ENCODE measurements at regions not wholly inside any gene's neighbourhood (a gene's known extent, or its start where the extent isn't known, plus 50 kb on each side); places are given as distances from the start of the nearest gene placed in this dataset.
A peak's percentile ranks its signal among the peaks of the same experiment; 100 is the strongest.

DNA sequence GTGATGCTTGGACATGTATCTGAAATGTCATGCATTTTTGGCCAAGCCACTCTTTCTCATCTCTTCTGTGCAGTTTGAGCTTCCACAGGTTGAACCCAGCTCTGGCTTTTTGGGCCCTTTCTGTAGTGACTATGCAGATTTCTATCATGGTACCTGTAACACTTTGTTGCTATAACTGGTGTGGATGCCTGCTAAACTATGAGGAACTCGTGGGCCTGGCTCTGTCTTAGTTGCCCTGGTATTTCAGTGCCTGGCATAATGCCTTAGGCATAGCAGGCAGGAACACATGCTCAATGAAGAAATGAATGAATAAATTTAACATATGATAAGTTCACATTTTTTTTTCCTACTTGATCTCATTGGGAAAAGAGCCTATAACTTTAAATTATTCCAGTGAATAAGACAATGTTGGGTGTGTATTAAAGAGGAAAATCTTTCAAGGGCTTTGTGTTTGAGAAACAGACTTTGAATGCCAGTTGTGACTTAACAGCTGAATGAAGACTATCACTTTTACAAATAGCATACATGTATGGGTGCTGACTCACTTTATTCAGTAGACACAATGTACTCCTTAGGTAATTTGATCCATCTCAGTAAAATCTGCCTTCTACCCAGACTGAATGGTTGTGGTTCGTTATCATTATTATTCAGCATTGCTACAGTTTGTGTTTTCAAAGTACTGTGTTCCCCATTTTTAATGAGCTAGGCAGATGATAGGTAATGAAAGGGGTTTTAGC is 86.4 kb upstream of the MAP4K3 start:
- DNase-seq (ENCODE audit: low read depth) = peak; percentile 91
- H3K4me3 ChIP-seq (ENCODE audit: control insufficient read depth, low read depth, low read length) = no peak overlapping the region
- TF ChIP-seq, protein P1, sequence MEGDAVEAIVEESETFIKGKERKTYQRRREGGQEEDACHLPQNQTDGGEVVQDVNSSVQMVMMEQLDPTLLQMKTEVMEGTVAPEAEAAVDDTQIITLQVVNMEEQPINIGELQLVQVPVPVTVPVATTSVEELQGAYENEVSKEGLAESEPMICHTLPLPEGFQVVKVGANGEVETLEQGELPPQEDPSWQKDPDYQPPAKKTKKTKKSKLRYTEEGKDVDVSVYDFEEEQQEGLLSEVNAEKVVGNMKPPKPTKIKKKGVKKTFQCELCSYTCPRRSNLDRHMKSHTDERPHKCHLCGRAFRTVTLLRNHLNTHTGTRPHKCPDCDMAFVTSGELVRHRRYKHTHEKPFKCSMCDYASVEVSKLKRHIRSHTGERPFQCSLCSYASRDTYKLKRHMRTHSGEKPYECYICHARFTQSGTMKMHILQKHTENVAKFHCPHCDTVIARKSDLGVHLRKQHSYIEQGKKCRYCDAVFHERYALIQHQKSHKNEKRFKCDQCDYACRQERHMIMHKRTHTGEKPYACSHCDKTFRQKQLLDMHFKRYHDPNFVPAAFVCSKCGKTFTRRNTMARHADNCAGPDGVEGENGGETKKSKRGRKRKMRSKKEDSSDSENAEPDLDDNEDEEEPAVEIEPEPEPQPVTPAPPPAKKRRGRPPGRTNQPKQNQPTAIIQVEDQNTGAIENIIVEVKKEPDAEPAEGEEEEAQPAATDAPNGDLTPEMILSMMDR (conservative IDR thresholded peaks at IDR 0.05; ENCODE audit: control insufficient read depth, insufficient read depth, low read depth, low read length) = no peak

DNA sequence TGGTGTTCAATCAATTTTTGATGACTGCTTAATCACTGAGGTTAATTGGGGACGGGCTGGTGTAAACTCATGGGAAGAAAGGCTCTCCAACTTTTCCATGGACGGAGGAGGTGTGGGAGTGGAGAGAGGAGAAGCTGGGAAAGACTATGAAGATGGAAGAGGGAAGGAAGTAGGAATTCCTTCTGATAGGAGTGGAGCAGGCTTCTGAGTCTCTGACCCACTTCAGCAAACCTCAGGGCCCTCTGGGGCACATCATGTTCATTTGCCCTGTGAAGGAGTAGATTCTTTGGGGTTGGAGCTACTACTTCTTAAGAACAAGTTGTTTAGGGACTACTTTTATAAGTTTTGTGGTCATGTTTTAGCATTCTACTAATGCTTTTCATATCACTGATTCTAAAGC is 87.0 kb upstream of the MAP4K3 start:
- no peak overlapping the region for H3K4me3 ChIP-seq (ENCODE audit: control insufficient read depth, low read depth, low read length)
- TF ChIP-seq, protein P1 (conservative IDR thresholded peaks at IDR 0.05; ENCODE audit: control insufficient read depth, insufficient read depth, low read depth, low read length) = no peak
- DNase-seq (ENCODE audit: low read depth) = peak; percentile 37

DNA sequence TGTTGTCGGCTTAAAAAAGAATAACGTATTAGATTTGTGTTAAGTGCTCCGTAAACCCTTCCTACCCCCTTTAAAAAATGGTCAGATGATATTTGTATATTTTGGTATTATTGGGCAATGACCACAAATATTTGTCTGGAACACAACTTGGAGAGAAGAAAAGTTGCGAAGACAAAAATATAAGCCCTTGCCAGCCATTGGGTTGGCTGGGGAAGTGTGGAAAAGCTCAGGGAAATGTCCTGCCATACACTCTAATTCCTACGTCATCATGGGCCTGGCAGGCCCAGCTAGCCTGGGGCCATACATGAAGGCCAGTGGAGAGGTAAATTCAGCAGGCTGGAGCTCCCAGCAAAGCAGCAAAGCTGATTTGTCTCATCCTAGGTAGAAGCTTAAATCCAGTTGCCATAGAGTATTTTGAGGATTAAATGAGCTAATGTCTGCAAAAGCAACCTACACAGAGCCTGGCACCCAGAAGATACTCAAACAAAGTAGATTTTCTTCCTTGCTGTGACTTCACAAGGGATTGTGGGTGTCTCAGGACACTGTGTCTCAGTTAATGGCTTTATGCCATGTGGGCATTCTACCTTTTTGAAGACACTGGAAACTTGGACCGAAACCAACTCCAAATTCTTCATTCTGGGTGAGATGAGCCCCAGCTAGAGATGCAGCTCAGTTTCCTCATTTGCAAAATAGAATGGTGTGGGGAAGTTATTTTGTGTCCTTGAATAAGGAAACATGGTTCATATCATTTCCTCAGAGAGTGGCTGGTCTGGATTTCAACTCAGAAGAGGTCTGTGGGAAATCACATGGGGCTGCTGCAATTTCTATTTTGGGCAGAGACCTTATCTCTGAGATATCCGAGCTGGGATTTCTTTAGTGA is 87.9 kb upstream of the MAP4K3 start:
- TF ChIP-seq, protein P1 (conservative IDR thresholded peaks at IDR 0.05; ENCODE audit: control insufficient read depth, insufficient read depth, low read depth, low read length) = no peak
- H3K4me3 ChIP-seq (ENCODE audit: control insufficient read depth, low read depth, low read length) = no peak overlapping the region
- DNase-seq (ENCODE audit: low read depth) = no peak

DNA sequence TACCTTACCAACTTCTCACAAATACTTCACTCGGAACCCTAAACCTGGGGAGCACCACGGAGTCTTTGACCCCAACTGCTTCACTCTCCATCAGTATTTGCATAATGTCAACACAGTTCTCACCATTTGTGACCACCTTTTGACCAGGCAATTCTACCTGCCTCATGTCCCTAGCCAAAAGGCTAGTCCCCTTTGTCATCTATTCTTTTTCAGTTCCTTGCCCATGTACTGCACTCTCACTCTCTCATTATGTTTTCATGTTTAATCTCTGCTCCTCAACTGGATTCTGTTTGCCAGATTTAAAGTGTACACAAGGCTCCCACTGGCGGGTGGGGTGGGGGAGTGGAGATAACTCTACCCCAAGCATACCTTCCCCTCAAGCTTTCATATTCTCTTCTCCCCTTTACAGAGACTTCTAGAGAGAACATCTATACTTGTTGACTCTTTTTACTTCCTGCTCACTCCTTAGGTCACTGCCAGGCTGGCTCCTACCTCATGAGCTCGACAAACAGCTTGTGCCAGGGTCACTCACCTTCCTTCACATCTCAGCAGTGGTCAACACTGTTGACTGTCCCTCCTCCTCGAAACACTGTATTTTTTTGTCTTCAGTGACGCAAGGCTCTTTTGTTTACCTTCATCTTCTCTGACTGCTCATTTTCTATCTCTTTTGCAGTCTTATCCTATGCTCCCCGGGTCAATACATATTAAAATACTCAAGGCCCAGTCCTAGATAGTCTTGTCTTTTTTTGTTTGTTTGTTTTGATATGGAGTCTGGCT is 88.7 kb upstream of the MAP4K3 start:
- no peak for DNase-seq (ENCODE audit: low read depth)
- TF ChIP-seq, protein P1 (conservative IDR thresholded peaks at IDR 0.05; ENCODE audit: control insufficient read depth, insufficient read depth, low read depth, low read length) = no peak
- H3K4me3 ChIP-seq (ENCODE audit: control insufficient read depth, low read depth, low read length) = no peak overlapping the region

DNA sequence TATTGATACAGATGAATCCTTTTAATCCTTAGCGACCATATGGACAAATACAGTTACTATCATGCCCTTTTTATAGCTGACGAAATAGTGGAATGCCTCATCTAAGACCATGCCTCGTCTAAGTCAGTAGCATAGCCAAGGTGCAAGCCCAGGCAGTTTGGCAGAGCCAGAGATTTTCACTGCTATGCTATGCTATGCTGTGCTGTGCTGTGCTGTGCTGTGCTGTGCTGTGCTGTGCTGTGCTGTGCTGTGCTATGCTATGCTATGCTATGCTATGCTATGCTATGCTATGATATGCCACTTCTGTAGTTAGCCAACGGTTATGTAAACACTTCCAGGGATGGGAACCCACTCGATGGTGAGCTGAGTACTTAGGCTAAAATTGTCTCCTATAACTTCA is 91.6 kb upstream of the MAP4K3 start:
- DNase-seq (ENCODE audit: low read depth) = no peak
- TF ChIP-seq, protein P1 (conservative IDR thresholded peaks at IDR 0.05; ENCODE audit: control insufficient read depth, insufficient read depth, low read depth, low read length) = no peak
- no peak overlapping the region for H3K4me3 ChIP-seq (ENCODE audit: control insufficient read depth, low read depth, low read length)

DNA sequence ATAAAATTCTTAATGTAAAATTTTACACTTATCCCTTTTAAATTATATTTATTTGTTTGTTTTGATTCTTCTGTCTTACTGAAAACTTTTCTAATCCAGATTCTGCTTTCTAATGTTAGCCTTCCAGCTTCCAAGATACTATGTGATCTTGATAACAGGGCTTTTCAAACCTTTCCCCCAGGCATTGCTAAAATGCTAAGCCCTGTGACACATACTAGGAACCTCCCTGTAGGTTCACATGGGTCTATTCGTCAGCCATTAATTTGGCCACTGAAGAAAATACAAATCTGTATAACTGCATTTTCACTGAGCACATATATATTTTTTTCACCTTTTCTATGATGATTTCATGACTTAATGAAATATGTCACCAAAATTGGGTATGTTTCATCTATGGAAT is 92.8 kb upstream of the MAP4K3 start:
- DNase-seq (ENCODE audit: low read depth) = no peak
- TF ChIP-seq, protein P1 (conservative IDR thresholded peaks at IDR 0.05; ENCODE audit: control insufficient read depth, insufficient read depth, low read depth, low read length) = no peak

More for the DNA sequence above, 92.8 kb upstream of the MAP4K3 start:
- no peak overlapping the region for H3K4me3 ChIP-seq (ENCODE audit: control insufficient read depth, low read depth, low read length)
